Lung (tissue), 11 donors: ENCODE measurements at regions not wholly inside any gene's neighbourhood (a gene's known extent, or its start where the extent isn't known, plus 50 kb on each side); places are given as distances from the start of the nearest gene placed in this dataset.

Experiments
- ATAC-seq: fragments of 200-7000 bp; cut with Tn5 transposase; one replicate; pipeline ENCODE4 v1.9.1; 2020; ENCODE audit warnings: moderate number of reproducible peaks; ENCODE audit not compliant: insufficient read depth, low FRiP score
- DNase-seq, 3 donors: peaks; one replicate each; pipeline ENCODE4 v3.0.0-alpha.2; 2013 to 2017
- H3K27ac ChIP-seq, 2 donors: one replicate each; pipeline ENCODE4 v1.5.1; 2013; ENCODE audit warnings: mild to moderate bottlenecking in 2 of 2, moderate library complexity in 2 of 2, control low read depth in 1 of 2, inconsistent platforms in 1 of 2, low read depth in 1 of 2, low read length in 1 of 2
- H3K27me3 ChIP-seq, 3 donors: one replicate each; pipeline ENCODE4 v1.5.1; 2013; ENCODE audit warnings: low read length in 2 of 3; ENCODE audit not compliant: control insufficient read depth in 3 of 3, insufficient read depth in 3 of 3
- H3K36me3 ChIP-seq, 4 donors: one replicate each; pipeline ENCODE4 v1.5.1; 2013; ENCODE audit warnings: low read length in 4 of 4, mild to moderate bottlenecking in 1 of 4, moderate library complexity in 1 of 4; ENCODE audit not compliant: control insufficient read depth in 4 of 4, insufficient read depth in 4 of 4
- H3K4me1 ChIP-seq, 5 donors: one replicate each; pipeline ENCODE4 v1.5.1; 2013; ENCODE audit warnings: low read length in 5 of 5, mild to moderate bottlenecking in 2 of 5, moderate library complexity in 1 of 5; ENCODE audit not compliant: control insufficient read depth in 5 of 5, insufficient read depth in 5 of 5
- H3K4me3 ChIP-seq: one replicate; pipeline ENCODE4 v1.5.1; 2013; ENCODE audit warnings: mild to moderate bottlenecking, control low read depth, moderate library complexity
- H3K9ac ChIP-seq, 2 donors: one replicate each; pipeline ENCODE4 v1.5.1; 2013; ENCODE audit warnings: low read length in 2 of 2, control low read depth in 1 of 2; ENCODE audit not compliant: insufficient read depth in 1 of 2
- H3K9me3 ChIP-seq, 4 donors: one replicate each; pipeline ENCODE4 v1.5.1; 2013; ENCODE audit warnings: low read length in 3 of 4, mild to moderate bottlenecking in 1 of 4, moderate library complexity in 1 of 4; ENCODE audit not compliant: control insufficient read depth in 4 of 4, insufficient read depth in 3 of 4
- CTCF ChIP-seq: IDR thresholded peaks from 2 replicates; pipeline ENCODE4 v1.5.1; 2012; ENCODE audit warnings: mild to moderate bottlenecking; ENCODE audit errors: control extremely low read depth, extremely low read depth
- WGBS, 2 donors: extraction: QIAGEN DNeasy Blood & Tissue Kit; methylation state at CpG; one replicate each; pipeline ENCODE4 v1.1.7; 2013; 5-methylcytosine and 5-hydroxymethylcytosine counted together
- donor health status: control.
- donor health status: control.
- donor health status: Bipolar disorder and iron deficiency.
- donor health status: healthy.
- donor health status: DM: yes; HTN: yes; CAD: no.

- no peak for TF ChIP-seq CTCF
- H3K4me3 ChIP-seq = no peak overlapping the region
- no peak overlapping the region for H3K27ac ChIP-seq
- H3K9me3 ChIP-seq = peaks cover 0 to 2% (median 0%) of the 10 kb centered on the region in 4 donors
- no peak for DNase-seq
- no peak overlapping the region for H3K9ac ChIP-seq
- WGBS, 2 donors = 90 to 100% methylated on average over 1 of the region's 1 CpG
- peaks cover 0 to 10% (median 9%) of the 10 kb centered on the region in 3 donors for H3K27me3 ChIP-seq
- H3K4me1 ChIP-seq = no peaks in the 10 kb centered on the region
- no peaks in the 10 kb centered on the region for H3K36me3 ChIP-seq
- no peak for ATAC-seq
These were observed 91.8 kb upstream of the CISTR start for GRCh38 chr12:53843545-53843944.

- Histone ChIP-seq H3K9me3 (peaks cover 0 to 2% (median 0%) of the 10 kb centered on the region in 4 donors), H3K4me1 (no peaks in the 10 kb centered on the region), H3K27me3 (peaks cover 0 to 9% (median 2%) of the 10 kb centered on the region in 3 donors), H3K27ac (no peak overlapping the region), H3K36me3 (no peaks in the 10 kb centered on the region), H3K4me3 (no peak overlapping the region), H3K9ac (no peak overlapping the region)
- TF ChIP-seq CTCF = no peak
- DNase-seq (no peak), ATAC-seq (peak; percentile 19)
- WGBS, 2 donors = 42 to 64% methylated on average over 5 of the region's 5 CpGs
These were observed 93.4 kb upstream of the HOXC13 start for GRCh38 chr12:53844994-53845844.

- Histone ChIP-seq H3K36me3 (no peaks in the 10 kb centered on the region), H3K27ac (no peak overlapping the region), H3K4me1 (no peaks in the 10 kb centered on the region), H3K4me3 (no peak overlapping the region), H3K27me3 (peaks cover 0 to 9% (median 2%) of the 10 kb centered on the region in 3 donors), H3K9ac (no peak overlapping the region), H3K9me3 (peaks cover 0 to 2% (median 0%) of the 10 kb centered on the region in 4 donors)
- no peak for DNase-seq
- ATAC-seq = no peak
- WGBS, 2 donors = 73 to 78% methylated on average over 5 of the region's 5 CpGs
- TF ChIP-seq CTCF = no peak
These were observed 92.7 kb upstream of the HOXC13 start for GRCh38 chr12:53845932-53846331.

- Histone ChIP-seq H3K9me3 (no peaks in the 10 kb centered on the region), H3K36me3 (no peaks in the 10 kb centered on the region), H3K27ac (no peak overlapping the region), H3K9ac (no peak overlapping the region), H3K27me3 (peaks cover 0 to 5% (median 2%) of the 10 kb centered on the region in 3 donors), H3K4me1 (no peaks in the 10 kb centered on the region), H3K4me3 (no peak overlapping the region)
- DNase-seq (no peak), ATAC-seq (no peak)
- WGBS, 2 donors = 86 to 93% methylated on average over 8 of the region's 8 CpGs
- no peak for TF ChIP-seq CTCF
These were observed 89.5 kb upstream of the HOXC13 start for GRCh38 chr12:53849113-53849512.
